Fibroblast of mammary gland (primary cell): ENCODE measurements at regions not wholly inside any gene's neighbourhood (a gene's known extent, or its start where the extent isn't known, plus 50 kb on each side); places are given as distances from the start of the nearest gene placed in this dataset.

Source experiments
- DNase-seq: peaks from one replicate; pipeline ENCODE4 v3.0.0-alpha.2; 2010; ENCODE audit warnings: low read depth
- H3K4me3 ChIP-seq: 2 replicates; pipeline ENCODE4 v1.5.1; 2011; ENCODE audit warnings: low read depth, mild to moderate bottlenecking, low read length, moderate library complexity; ENCODE audit not compliant: control insufficient read depth
- TF ChIP-seq, protein P1 (sequence below): conservative IDR thresholded peaks from 2 replicates; pipeline ENCODE4 v1.5.1; 2011; ENCODE audit warnings: low read depth, low read length, inconsistent platforms; ENCODE audit not compliant: control insufficient read depth, insufficient read depth

GRCh38 chr5:149435660-149436059 lies 56.6 kb upstream of the IL17B start:
- DNase-seq, result no peak
- no peak overlapping the region for H3K4me3 ChIP-seq
- TF ChIP-seq, protein P1, sequence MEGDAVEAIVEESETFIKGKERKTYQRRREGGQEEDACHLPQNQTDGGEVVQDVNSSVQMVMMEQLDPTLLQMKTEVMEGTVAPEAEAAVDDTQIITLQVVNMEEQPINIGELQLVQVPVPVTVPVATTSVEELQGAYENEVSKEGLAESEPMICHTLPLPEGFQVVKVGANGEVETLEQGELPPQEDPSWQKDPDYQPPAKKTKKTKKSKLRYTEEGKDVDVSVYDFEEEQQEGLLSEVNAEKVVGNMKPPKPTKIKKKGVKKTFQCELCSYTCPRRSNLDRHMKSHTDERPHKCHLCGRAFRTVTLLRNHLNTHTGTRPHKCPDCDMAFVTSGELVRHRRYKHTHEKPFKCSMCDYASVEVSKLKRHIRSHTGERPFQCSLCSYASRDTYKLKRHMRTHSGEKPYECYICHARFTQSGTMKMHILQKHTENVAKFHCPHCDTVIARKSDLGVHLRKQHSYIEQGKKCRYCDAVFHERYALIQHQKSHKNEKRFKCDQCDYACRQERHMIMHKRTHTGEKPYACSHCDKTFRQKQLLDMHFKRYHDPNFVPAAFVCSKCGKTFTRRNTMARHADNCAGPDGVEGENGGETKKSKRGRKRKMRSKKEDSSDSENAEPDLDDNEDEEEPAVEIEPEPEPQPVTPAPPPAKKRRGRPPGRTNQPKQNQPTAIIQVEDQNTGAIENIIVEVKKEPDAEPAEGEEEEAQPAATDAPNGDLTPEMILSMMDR, result no peak

- no peak for DNase-seq
- TF ChIP-seq, protein P1, result no peak
- H3K4me3 ChIP-seq, result no peak overlapping the region
Observed at GRCh38 chr5:149435015-149435376, 55.9 kb upstream of the IL17B start.

DNA sequence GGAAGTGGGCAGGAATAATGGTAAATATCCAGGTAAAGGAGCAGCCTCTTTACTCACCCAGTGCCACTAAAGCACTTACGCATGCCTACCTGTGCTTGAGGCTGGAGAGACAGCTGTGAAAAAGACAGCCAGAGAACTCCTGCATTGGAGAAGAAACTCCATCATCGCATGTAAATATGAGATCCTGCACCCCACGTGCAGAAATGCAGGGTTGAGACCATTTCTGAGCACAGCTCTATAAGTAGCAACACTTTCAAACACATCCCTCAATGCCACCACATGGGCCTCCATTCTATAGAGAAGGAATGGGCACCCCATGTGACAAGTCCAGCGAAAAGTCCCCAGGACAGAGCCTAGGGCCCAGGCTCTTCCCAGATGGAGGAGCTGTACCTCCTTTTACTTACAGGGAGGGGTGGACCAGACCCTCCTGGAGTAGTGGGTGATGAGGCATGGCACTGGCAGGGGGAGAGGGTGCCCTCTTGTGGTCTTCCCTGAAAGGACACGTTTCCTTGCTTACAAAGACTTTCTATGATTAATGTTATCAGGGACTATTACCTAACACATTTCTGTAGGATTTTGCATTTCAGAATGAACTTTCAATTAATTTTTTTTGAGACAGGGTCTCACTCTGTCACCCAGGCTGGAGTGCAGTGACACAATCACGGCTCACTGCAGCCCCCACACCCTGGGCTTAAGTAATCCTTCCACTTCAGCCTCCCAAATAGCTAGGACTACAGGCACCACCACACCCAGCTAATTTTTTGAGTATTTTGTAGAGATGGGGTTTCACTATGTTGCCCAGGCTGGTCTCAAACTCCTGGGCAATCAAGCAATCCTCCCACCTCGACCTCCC lies 55.3 kb upstream of the IL17B start:
- TF ChIP-seq, protein P1, result peak; percentile 91
- no peak overlapping the region for H3K4me3 ChIP-seq
- DNase-seq, result peak; percentile 66

- no peak for DNase-seq
- TF ChIP-seq, protein P1, result no peak
- H3K4me3 ChIP-seq, result no peak overlapping the region
Observed at GRCh38 chr5:149433524-149434131, 54.5 kb upstream of the IL17B start.

DNA sequence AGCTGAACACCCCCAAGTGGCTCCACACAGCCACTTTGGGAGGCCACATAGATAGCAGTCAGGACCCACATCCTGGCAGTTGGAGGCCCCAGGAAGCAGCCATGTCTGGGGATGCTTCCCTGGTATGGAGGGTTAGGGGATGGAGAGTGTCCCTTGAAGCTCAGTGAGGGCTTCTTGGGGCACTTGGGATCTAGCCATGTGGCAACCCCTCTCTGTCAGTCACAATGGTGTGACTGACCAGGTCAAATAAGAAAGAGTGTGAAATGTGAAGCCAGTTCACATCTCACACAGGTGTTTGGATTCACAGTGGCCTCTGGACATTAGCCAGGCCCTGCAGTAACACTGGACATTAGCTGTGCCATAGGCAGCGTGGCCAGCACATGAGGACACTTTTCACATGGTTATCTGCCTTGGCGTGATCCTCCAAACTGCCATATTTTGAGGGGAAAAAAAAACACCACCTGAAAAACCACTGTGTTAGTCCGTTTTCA lies 53.9 kb upstream of the IL17B start:
- TF ChIP-seq, protein P1, result no peak
- no peak for DNase-seq
- no peak overlapping the region for H3K4me3 ChIP-seq

DNA sequence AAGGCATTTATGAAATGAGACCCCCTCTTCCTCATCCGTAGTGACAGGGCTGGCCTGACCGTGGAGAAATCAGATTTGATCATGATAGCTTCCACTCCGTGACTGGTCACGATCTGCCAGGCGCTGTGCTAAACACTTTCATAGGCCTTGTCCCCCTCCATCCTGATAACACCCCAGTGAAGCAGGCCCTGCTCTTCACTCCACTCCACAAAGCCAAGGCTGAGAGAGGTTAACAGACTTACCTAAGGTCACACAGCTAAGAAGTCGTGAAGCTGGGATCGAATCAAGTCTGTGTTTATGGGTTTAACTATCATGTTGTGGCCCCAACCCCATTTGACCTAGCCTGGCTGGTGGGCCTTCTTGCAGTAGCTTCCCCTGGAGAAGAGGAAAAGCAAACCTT lies 53.3 kb upstream of the IL17B start:
- TF ChIP-seq, protein P1, result no peak
- no peak overlapping the region for H3K4me3 ChIP-seq
- no peak for DNase-seq
